ENCODE measurements at regions not wholly inside any gene's neighbourhood (a gene's known extent, or its start where the extent isn't known, plus 50 kb on each side); places are given as distances from the start of the nearest gene placed in this dataset.

GRCh38 chr5:68872088-68872839 lies 221.6 kb upstream of the SLC30A5 start:
- TF ChIP-seq CTCF (IDR thresholded peaks at IDR 0.05), result no peak
- TF ChIP-seq POLR2A (IDR thresholded peaks at IDR 0.05), result no peak
